ENCODE measurements at regions not wholly inside any gene's neighbourhood (a gene's known extent, or its start where the extent isn't known, plus 50 kb on each side); places are given as distances from the start of the nearest gene placed in this dataset.

DNA sequence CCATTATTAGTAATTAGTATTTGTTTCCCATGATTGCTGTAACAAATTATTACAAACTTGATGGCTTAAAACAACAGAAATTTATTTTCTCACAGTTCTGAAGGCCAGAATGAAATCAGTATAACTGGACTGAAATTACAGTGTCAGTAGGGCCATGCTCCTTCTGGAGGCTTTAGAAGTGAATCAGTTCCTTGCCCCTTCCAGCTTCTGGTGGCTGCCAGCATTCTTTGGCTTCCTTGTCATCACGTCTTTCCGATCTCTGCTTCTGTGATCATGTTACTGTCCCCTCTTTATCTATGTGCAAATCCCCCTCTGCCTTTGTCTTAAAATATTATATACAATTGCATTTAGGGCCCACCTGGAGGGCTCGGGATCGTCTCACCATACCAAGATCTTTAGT lies 92.0 kb downstream of the FOXB1 start:
- peak; percentile 39 for DNase-seq

DNA sequence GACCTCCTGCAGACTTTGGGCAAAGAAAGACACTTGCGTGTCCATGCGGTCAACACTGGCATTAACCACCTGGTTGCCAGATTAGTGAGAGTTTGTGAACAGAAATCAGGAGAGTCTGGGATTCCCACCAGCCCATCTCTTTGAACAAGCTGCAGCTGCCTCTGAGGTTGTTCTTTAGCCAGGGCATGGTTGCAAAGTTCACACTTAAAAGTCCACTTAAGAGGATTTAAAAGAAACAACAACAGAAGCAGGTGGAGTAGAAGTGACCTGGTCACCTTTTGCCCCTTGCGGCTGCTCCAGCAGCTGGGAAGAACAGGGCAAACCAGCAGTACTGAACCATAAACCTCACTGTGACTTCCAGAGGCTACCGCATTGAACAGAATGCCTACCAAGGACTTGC lies 97.3 kb downstream of the FOXB1 start:
- no peak for DNase-seq

- DNase-seq, result no peak
These were observed 98.6 kb downstream of the FOXB1 start for GRCh38 chr15:60102748-60103147.

GRCh38 chr15:60110909-60111308 lies 106.8 kb downstream of the FOXB1 start:
- no peak for DNase-seq

GRCh38 chr15:60115579-60116380 lies 111.7 kb downstream of the FOXB1 start:
- DNase-seq, result peak; percentile 81

- no peak for DNase-seq
These were observed 112.5 kb downstream of the FOXB1 start for GRCh38 chr15:60116456-60117089.

- DNase-seq, result no peak
These were observed 114.0 kb downstream of the FOXB1 start for GRCh38 chr15:60118146-60118545.

- no peak for DNase-seq
These were observed 114.5 kb downstream of the FOXB1 start for GRCh38 chr15:60118626-60119025.

GRCh38 chr15:60119101-60119500 lies 115.0 kb downstream of the FOXB1 start:
- DNase-seq, result no peak

DNA sequence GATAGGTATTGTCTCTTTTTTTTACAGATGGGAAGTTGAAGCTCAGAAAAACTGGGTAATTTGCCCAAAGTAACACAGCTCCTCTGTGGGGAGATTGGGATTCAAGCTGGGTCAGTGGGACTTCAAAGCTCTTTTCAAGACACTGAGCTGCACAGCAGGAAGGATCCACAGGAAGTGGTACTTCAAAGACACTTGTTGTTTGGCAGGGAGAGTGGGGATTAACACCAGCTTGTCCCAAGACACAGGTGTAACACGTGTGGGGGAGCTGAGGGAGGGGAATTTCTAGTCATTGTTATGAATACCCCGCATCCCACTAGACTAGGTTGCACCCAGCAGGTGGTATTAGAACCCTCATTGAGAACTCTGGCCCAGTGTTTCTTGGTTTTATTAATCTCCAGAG lies 116.0 kb downstream of the FOXB1 start:
- no peak for DNase-seq

GRCh38 chr15:60121845-60122244 lies 117.7 kb downstream of the FOXB1 start:
- no peak for DNase-seq

DNA sequence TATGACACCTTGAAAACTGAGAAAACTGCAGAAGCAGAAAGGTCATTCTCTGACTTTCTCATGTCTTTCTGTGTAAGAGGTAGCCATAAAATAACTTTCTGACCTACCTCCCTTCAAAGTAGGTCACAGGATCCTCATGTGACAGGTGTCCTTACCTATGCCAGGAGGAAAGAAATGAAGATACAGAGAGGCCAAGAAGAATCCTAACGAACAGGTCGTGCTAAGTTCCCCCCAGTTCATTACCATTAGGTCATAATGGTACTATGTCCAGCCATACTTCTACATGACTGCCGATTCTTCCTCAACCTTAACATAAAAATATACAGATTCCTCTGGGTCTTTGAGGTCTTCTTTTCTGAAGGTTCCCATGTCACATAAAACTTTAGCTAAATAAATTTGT lies 118.6 kb downstream of the FOXB1 start:
- DNase-seq, result no peak

DNA sequence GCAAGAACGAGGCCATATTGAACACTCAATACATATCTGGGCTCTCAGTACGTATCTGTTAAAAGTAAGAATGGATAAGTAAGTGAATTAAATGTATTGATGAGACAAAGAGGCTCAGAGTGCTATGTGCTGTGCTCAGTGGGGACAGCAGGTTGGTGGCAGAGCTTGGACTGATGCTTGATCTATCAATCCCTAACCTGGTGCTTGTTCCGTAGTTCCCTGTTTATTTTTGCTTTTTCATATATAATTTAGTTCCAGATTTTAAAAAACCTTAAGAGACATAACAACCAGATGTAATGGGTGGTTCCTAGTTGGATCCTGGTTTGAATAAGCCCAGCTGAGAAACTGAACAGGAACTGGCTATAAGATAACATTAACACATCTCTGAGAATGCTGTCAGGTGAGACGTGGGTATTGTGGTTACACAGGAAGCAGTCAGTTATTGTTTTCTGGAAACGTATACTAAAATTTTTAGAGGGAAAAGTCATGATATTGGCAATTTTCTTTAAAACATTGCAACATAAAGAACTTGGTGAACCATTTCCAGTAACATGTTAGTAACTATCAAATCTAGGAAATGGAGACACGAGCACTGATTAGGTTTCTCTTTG lies 120.5 kb downstream of the FOXB1 start:
- no peak for DNase-seq

GRCh38 chr15:60125334-60125733 lies 121.2 kb downstream of the FOXB1 start:
- DNase-seq, result no peak

DNA sequence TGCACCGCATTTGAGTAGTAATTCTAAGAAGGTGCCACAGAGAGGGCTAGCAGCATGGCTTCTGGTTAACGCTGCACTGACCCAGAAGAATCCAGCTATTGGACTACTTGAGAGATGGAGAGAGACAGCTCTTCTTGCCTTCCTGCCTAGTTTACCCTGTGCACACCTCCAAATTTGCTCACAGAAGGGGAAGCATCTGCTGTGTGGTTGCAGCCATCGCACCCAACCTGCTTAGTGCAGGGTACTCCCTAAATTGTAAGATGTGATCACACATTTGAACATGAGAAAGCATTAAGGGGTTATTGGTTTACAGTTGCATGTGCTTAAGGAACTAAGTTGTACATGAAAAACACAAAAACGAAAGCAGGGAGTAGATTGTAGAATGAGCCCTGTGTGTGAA lies 122.1 kb downstream of the FOXB1 start:
- no peak for DNase-seq

GRCh38 chr15:60126661-60127060 lies 122.5 kb downstream of the FOXB1 start:
- no peak for DNase-seq

- DNase-seq, result peak; percentile 42
These were observed 123.9 kb downstream of the FOXB1 start for GRCh38 chr15:60128000-60128376.

DNA sequence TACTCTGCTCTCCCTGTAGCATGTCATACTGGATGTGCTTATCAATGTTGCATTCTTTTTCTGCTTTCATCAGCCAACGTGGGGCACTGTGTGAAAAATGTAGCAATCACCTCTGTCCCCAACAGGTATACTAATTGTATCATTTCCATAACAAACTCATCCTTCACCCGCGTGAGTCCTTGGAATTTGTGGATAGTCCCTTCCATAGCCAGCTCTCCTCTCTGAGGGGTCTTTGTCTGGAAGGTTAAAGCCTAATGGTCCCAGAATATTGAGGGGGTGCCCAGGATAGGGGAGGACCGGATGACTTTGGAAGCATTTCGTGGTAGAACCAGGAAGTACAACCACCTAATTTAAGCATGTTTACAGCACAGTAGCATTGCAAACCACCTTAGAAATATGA lies 124.6 kb downstream of the FOXB1 start:
- DNase-seq, result no peak

DNA sequence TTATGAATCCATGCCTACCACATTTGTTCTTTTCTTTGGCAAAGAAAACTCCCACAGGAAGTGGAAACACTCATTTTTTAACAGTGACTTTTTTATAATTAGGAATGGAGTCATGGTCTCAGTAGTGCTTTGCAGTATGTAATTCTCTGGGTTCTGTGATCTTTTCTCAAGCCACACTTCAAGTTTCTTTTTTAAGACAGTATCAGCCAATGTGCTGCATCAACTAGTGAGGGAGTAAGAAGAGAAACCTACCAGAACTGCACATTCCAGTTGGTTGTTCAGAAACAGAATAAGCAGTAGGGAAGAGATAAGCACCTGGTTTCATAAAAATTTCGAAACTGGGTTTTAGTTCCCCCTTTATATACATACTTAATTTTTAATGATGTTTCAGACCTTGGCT lies 126.3 kb downstream of the FOXB1 start:
- DNase-seq, result no peak

DNA sequence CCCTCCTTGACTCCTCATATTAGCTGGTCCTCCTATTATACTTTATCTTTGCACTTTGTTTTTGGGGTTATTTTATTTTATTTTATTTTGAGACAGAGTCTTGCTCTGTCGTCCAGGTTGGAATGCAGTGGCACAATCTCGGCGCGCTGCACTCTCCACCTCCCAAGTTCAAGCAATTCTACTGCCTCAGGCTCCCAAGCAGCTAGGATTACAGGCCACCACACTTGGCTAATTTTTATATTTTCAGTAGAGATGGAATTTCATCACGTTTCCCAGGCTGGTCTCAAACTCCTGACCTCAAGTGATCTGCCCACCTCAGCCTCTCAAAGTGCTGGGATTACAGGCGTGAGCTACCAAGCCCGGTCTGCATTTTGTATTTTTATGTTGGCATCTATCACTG lies 126.7 kb downstream of the FOXB1 start:
- no peak for DNase-seq

- no peak for DNase-seq
These were observed 130.5 kb downstream of the FOXB1 start for GRCh38 chr15:60134609-60135008.

- no peak for DNase-seq
These were observed 131.8 kb downstream of the FOXB1 start for GRCh38 chr15:60135961-60136360.

DNA sequence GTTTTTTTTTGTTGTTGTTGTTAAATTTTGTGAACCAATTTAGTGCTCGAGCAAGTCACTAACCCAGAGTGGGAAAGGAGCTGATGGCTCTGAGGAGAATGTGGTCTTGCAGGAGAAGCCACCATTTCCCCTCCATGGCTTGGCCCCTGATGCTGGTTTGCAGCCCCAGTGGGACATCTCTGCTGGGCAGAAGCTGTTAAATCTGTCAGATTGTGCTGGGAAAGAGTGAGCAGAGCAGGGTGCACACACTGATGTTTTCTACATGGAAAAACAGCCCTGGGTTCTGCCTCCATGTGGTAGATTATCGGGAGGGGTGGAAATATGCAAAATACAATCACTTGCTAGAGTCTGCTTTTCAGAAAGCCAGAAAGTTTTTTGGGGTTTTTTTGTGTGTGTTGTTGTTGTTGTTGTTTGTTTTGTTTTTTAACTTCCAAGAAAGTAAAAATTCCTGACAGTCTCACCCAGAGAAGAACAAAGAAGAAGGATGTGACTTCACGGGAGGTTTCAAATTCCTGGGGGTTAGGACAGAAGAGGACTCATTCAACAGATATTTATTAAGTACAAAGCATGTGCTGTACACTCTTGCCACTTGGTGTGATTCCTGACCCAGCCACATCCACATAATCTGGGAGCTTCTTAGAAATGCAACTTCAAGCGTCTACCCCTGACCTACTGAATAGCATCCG lies 133.7 kb downstream of the FOXB1 start:
- DNase-seq, result peak; percentile 73

Measured in fibroblast of upper back skin (primary cell).